HepG2 (cell line): ENCODE measurements at regions not wholly inside any gene's neighbourhood (a gene's known extent, or its start where the extent isn't known, plus 50 kb on each side); places are given as distances from the start of the nearest gene placed in this dataset.

ENCODE experiments used
- CBX5 ChIP-seq: sonication (generic); formaldehyde crosslinking; IDR thresholded peaks from 2 replicates; pipeline ENCODE4 v1.4.0; 2020; ENCODE audit warnings: missing genetic modification reagents, borderline replicate concordance
- FOXM1 ChIP-seq: sonication (generic); formaldehyde crosslinking; IDR thresholded peaks from 2 replicates; pipeline ENCODE4 v1.5.0; 2020; ENCODE audit warnings: missing genetic modification reagents
- GATAD2A ChIP-seq: IDR thresholded peaks from 2 replicates; pipeline ENCODE4 v1.6.1; 2016
- JDP2 ChIP-seq: sonication (generic); formaldehyde crosslinking; IDR thresholded peaks from 2 replicates; pipeline ENCODE4 v1.8.1; 2022; ENCODE audit warnings: missing genetic modification reagents, borderline replicate concordance
- PAX8 ChIP-seq: sonication (generic); formaldehyde crosslinking; IDR thresholded peaks from 2 replicates; pipeline ENCODE4 v1.8.0; 2022; ENCODE audit warnings: mild to moderate bottlenecking, missing genetic modification reagents, borderline replicate concordance
- SAFB2 ChIP-seq: sonication (generic); formaldehyde crosslinking; IDR thresholded peaks from 2 replicates; pipeline ENCODE4 v1.5.1; 2020; ENCODE audit warnings: missing genetic modification reagents, low read depth, mild to moderate bottlenecking, borderline replicate concordance
- SAP130 ChIP-seq: IDR thresholded peaks from 2 replicates; pipeline ENCODE4 v1.6.1; 2016; ENCODE audit warnings: low read depth
- SMC3 ChIP-seq: IDR thresholded peaks from 2 replicates; pipeline ENCODE4 v1.6.1; 2011; ENCODE audit warnings: low read length, improper control_type of control experiment
- TRIM24 ChIP-seq: sonication (generic); formaldehyde crosslinking; IDR thresholded peaks from 2 replicates; pipeline ENCODE4 v1.8.0; 2022; ENCODE audit warnings: mild to moderate bottlenecking, missing genetic modification reagents
- ZNF605 ChIP-seq: sonication (generic); formaldehyde crosslinking; IDR thresholded peaks from 2 replicates; pipeline ENCODE4 v1.8.0; 2022; ENCODE audit warnings: mild to moderate bottlenecking, missing genetic modification reagents
- ZNF83 ChIP-seq: sonication (generic); formaldehyde crosslinking; IDR thresholded peaks from 2 replicates; pipeline ENCODE4 v1.4.0; 2020; ENCODE audit warnings: missing genetic modification reagents, mild to moderate bottlenecking, borderline replicate concordance
- TF ChIP-seq, protein P1 (sequence below): sonication (generic); formaldehyde crosslinking; conservative IDR thresholded peaks from 2 replicates; pipeline ENCODE4 v1.4.0; 2020; ENCODE audit warnings: mild to moderate bottlenecking, missing genetic modification reagents, moderate library complexity
- TF ChIP-seq, protein P2 (sequence below): sonication (generic); formaldehyde crosslinking; IDR thresholded peaks from 2 replicates; pipeline ENCODE4 v1.4.0; 2020; ENCODE audit warnings: missing genetic modification reagents, borderline replicate concordance

DNA sequence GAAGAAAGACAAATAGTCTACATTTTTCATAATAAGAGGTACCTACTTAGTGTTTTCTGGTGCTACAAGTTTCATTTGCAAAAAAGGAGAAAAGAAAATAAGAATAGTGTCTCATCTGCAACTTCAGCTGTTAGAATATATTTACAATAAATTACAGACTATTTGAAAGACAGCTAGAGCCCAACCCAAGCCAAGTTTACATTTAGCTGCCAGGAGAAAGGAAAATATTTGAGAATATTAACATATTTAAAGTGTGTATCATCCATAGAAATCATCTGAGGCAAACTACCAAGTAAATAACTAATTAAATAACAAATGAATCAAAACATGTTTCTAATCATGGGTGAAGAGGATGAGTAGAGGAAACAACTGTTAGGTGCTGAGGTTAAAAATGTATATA lies 209.2 kb upstream of the ZSWIM2 start (continued):
- TF ChIP-seq TRIM24 (CRISPR knock-in tag) (no peak), CBX5 (CRISPR knock-in tag) (no peak), ZNF605 (CRISPR knock-in tag) (no peak), ZNF83 (CRISPR knock-in tag) (no peak), SAFB2 (CRISPR knock-in tag) (no peak), PAX8 (no peak), SMC3 (no peak), GATAD2A (no peak), SAP130 (CRISPR knock-in tag) (no peak), FOXM1 (CRISPR knock-in tag) (no peak), JDP2 (no peak)
- TF ChIP-seq, protein P1, sequence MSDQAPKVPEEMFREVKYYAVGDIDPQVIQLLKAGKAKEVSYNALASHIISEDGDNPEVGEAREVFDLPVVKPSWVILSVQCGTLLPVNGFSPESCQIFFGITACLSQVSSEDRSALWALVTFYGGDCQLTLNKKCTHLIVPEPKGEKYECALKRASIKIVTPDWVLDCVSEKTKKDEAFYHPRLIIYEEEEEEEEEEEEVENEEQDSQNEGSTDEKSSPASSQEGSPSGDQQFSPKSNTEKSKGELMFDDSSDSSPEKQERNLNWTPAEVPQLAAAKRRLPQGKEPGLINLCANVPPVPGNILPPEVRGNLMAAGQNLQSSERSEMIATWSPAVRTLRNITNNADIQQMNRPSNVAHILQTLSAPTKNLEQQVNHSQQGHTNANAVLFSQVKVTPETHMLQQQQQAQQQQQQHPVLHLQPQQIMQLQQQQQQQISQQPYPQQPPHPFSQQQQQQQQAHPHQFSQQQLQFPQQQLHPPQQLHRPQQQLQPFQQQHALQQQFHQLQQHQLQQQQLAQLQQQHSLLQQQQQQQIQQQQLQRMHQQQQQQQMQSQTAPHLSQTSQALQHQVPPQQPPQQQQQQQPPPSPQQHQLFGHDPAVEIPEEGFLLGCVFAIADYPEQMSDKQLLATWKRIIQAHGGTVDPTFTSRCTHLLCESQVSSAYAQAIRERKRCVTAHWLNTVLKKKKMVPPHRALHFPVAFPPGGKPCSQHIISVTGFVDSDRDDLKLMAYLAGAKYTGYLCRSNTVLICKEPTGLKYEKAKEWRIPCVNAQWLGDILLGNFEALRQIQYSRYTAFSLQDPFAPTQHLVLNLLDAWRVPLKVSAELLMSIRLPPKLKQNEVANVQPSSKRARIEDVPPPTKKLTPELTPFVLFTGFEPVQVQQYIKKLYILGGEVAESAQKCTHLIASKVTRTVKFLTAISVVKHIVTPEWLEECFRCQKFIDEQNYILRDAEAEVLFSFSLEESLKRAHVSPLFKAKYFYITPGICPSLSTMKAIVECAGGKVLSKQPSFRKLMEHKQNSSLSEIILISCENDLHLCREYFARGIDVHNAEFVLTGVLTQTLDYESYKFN (CRISPR knock-in tag), result no peak
- TF ChIP-seq, protein P2, sequence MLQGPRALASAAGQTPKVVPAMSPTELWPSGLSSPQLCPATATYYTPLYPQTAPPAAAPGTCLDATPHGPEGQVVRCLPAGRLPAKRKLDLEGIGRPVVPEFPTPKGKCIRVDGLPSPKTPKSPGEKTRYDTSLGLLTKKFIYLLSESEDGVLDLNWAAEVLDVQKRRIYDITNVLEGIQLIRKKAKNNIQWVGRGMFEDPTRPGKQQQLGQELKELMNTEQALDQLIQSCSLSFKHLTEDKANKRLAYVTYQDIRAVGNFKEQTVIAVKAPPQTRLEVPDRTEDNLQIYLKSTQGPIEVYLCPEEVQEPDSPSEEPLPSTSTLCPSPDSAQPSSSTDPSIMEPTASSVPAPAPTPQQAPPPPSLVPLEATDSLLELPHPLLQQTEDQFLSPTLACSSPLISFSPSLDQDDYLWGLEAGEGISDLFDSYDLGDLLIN (CRISPR knock-in tag), result no peak
